SK-N-SH treated with all-trans-retinoic acid at 6 μM for 48 hours (cell line): ENCODE measurements at regions not wholly inside any gene's neighbourhood (a gene's known extent, or its start where the extent isn't known, plus 50 kb on each side); places are given as distances from the start of the nearest gene placed in this dataset.
"Not testable (repeated sequence)": the region's sequence is repeated elsewhere in the genome, so short reads cannot be mapped to it uniquely, and the experiment has no call there.

Experiments
- ATAC-seq: fragments of 200-7000 bp; cut with Tn5 transposase; 3 replicates; pipeline ENCODE4 v1.9.1; 2020; ENCODE audit warnings: mild to moderate bottlenecking, moderate library complexity
- ESRRG ChIP-seq: fragments of 250-450 bp; sonication (Bioruptor Pico); IDR thresholded peaks from 2 replicates; pipeline ENCODE4 v1.6.1; 2021; ENCODE audit warnings: mild to moderate bottlenecking
- ISL1 ChIP-seq: fragments of 250-450 bp; sonication (Bioruptor Pico); IDR thresholded peaks from 2 replicates; pipeline ENCODE4 v2.1.2; 2022; ENCODE audit warnings: mild to moderate bottlenecking, moderate library complexity
- OSR1 ChIP-seq: fragments of 250-450 bp; sonication (Bioruptor Pico); IDR thresholded peaks from 2 replicates; pipeline ENCODE4 v1.8.0; 2022; ENCODE audit warnings: moderate library complexity, mild to moderate bottlenecking, inconsistent platforms
- RARB ChIP-seq: fragments of 250-450 bp; sonication (Bioruptor Pico); IDR thresholded peaks from 2 replicates; pipeline ENCODE4 v1.8.0; 2021; ENCODE audit warnings: mild to moderate bottlenecking, moderate library complexity
- SNAI2 ChIP-seq: fragments of 250-450 bp; sonication (Bioruptor Pico); IDR thresholded peaks from 2 replicates; pipeline ENCODE4 v1.5.0; 2020; ENCODE audit warnings: mild to moderate bottlenecking, moderate library complexity
- TCF4 ChIP-seq: fragments of 250-450 bp; sonication (Bioruptor Pico); IDR thresholded peaks from 2 replicates; pipeline ENCODE4 v1.8.0; 2021; ENCODE audit warnings: mild to moderate bottlenecking, moderate library complexity, borderline replicate concordance
- TOX ChIP-seq: fragments of 250-450 bp; sonication (Bioruptor Pico); IDR thresholded peaks from 2 replicates; pipeline ENCODE4 v1.8.0; 2021; ENCODE audit warnings: mild to moderate bottlenecking, moderate library complexity, borderline replicate concordance
- ZFP30 ChIP-seq: fragments of 450-650 bp; formaldehyde crosslinking; IDR thresholded peaks from 2 replicates; pipeline ENCODE4 v1.5.0; 2022; ENCODE audit warnings: mild to moderate bottlenecking, moderate library complexity
- ZNF565 ChIP-seq: fragments of 450-650 bp; formaldehyde crosslinking; conservative IDR thresholded peaks from 2 replicates; pipeline ENCODE4 v1.5.0; 2020; ENCODE audit warnings: low read depth, mild to moderate bottlenecking, moderate library complexity
- ZNF70 ChIP-seq: fragments of 450-650 bp; formaldehyde crosslinking; IDR thresholded peaks from 2 replicates; pipeline ENCODE4 v1.5.0; 2020; ENCODE audit warnings: mild to moderate bottlenecking, moderate library complexity
- ZNF8 ChIP-seq: fragments of 450-650 bp; formaldehyde crosslinking; IDR thresholded peaks from 2 replicates; pipeline ENCODE4 v1.5.0; 2020; ENCODE audit warnings: mild to moderate bottlenecking, moderate library complexity
- TF ChIP-seq, protein P1 (sequence below): fragments of 250-450 bp; sonication (Bioruptor Pico); IDR thresholded peaks from 2 replicates; pipeline ENCODE4 v1.8.0; 2020; ENCODE audit warnings: mild to moderate bottlenecking, moderate library complexity, borderline replicate concordance
- TF ChIP-seq, protein P2 (sequence below): fragments of 250-450 bp; sonication (Bioruptor Pico); IDR thresholded peaks from 2 replicates; pipeline ENCODE4 v1.8.0; 2021; ENCODE audit warnings: low read depth, mild to moderate bottlenecking, moderate library complexity, borderline replicate concordance
- TF ChIP-seq, protein P3 (sequence below): fragments of 250-450 bp; sonication (Bioruptor Pico); IDR thresholded peaks from 2 replicates; pipeline ENCODE4 v1.5.0; 2020; ENCODE audit warnings: mild to moderate bottlenecking, moderate library complexity

- ATAC-seq = no peak
- TF ChIP-seq RARB (no peak), TOX (no peak), OSR1 (CRISPR knock-in tag) (no peak), ZNF565 (no peak), TCF4 (CRISPR knock-in tag) (no peak), ISL1 (CRISPR knock-in tag) (no peak), ZFP30 (CRISPR knock-in tag) (no peak), SNAI2 (CRISPR knock-in tag) (no peak), ZNF70 (no peak)
- TF ChIP-seq, protein P1, sequence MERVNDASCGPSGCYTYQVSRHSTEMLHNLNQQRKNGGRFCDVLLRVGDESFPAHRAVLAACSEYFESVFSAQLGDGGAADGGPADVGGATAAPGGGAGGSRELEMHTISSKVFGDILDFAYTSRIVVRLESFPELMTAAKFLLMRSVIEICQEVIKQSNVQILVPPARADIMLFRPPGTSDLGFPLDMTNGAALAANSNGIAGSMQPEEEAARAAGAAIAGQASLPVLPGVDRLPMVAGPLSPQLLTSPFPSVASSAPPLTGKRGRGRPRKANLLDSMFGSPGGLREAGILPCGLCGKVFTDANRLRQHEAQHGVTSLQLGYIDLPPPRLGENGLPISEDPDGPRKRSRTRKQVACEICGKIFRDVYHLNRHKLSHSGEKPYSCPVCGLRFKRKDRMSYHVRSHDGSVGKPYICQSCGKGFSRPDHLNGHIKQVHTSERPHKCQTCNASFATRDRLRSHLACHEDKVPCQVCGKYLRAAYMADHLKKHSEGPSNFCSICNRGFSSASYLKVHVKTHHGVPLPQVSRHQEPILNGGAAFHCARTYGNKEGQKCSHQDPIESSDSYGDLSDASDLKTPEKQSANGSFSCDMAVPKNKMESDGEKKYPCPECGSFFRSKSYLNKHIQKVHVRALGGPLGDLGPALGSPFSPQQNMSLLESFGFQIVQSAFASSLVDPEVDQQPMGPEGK (CRISPR knock-in tag) = no peak
- TF ChIP-seq, protein P2, sequence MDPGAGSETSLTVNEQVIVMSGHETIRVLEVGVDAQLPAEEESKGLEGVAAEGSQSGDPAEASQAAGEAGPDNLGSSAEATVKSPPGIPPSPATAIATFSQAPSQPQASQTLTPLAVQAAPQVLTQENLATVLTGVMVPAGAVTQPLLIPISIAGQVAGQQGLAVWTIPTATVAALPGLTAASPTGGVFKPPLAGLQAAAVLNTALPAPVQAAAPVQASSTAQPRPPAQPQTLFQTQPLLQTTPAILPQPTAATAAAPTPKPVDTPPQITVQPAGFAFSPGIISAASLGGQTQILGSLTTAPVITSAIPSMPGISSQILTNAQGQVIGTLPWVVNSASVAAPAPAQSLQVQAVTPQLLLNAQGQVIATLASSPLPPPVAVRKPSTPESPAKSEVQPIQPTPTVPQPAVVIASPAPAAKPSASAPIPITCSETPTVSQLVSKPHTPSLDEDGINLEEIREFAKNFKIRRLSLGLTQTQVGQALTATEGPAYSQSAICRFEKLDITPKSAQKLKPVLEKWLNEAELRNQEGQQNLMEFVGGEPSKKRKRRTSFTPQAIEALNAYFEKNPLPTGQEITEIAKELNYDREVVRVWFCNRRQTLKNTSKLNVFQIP (CRISPR knock-in tag) = no peak
Observed at GRCh38 chr1:182317611-182318161, 73.9 kb downstream of the GLUL start.

DNA sequence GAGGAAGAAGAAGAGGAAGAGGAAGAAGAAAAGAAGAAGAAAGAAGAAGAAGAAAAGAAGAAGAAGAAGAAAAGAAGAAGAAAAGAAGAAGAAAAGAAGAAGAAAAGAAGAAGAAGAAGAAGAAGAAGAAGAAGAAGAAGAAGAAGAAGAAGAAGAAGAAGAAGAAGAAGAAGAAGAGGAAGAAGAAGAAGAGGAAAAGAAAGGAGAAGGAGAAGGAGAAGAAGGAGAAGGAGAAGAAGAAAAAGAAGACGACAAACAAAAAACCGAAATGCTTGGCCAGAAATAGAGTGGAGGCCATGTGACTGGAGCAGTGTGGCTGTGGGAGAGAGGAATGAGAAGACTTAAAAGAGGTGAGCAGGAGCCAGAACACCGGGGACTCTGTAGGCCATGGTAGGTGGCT, 75.1 kb downstream of the GLUL start:
- ATAC-seq = not testable (repeated sequence)

- ATAC-seq = no peak
- TF ChIP-seq SNAI2 (CRISPR knock-in tag) (no peak), ZNF8 (CRISPR knock-in tag) (no peak)
Observed at GRCh38 chr1:182315167-182315556, 76.4 kb downstream of the GLUL start.

DNA sequence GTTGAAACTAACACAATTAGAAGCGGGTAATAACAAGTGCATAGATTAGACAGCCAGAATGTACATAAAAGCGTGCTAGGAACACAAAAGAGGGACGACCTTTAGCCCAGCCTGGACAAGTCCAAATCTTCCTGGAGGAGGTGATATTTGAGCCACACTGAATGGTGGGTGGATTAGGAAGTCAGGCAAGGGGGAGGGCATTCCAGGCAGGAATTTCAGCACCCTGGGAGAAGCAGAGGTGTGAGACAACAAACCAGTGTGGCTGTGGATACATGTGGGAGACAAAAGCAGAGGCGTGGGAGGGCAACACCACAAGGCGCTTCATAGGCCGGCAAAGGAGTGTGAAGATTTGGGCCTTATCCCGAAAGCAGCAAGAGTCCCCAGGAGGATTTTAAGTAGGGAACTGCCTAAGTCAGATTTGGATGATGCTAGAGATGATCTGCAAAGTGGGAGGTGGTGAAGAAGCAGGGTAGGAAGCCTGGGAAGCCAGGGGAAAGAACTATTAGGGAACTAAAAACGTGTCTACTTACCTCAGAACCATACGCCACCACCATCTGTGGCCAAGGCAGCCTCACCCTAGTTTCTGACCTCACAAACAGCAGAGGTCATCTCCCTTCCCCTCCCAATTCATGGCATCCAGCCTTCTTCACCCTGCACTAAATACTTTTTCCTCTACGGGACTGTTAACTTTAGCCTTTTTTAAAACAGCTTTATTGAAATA, 81.8 kb downstream of the GLUL start:
- TF ChIP-seq ZFP30 (CRISPR knock-in tag) (no peak), ZNF565 (no peak)
- TF ChIP-seq, protein P1 (CRISPR knock-in tag) = no peak
- no peak for ATAC-seq

GRCh38 chr1:182308826-182309225, 82.8 kb downstream of the GLUL start:
- TF ChIP-seq ISL1 (CRISPR knock-in tag) (no peak), ESRRG (CRISPR knock-in tag) (no peak)
- TF ChIP-seq, protein P3, sequence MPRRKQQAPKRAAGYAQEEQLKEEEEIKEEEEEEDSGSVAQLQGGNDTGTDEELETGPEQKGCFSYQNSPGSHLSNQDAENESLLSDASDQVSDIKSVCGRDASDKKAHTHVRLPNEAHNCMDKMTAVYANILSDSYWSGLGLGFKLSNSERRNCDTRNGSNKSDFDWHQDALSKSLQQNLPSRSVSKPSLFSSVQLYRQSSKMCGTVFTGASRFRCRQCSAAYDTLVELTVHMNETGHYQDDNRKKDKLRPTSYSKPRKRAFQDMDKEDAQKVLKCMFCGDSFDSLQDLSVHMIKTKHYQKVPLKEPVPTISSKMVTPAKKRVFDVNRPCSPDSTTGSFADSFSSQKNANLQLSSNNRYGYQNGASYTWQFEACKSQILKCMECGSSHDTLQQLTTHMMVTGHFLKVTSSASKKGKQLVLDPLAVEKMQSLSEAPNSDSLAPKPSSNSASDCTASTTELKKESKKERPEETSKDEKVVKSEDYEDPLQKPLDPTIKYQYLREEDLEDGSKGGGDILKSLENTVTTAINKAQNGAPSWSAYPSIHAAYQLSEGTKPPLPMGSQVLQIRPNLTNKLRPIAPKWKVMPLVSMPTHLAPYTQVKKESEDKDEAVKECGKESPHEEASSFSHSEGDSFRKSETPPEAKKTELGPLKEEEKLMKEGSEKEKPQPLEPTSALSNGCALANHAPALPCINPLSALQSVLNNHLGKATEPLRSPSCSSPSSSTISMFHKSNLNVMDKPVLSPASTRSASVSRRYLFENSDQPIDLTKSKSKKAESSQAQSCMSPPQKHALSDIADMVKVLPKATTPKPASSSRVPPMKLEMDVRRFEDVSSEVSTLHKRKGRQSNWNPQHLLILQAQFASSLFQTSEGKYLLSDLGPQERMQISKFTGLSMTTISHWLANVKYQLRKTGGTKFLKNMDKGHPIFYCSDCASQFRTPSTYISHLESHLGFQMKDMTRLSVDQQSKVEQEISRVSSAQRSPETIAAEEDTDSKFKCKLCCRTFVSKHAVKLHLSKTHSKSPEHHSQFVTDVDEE (CRISPR knock-in tag) = no peak
- TF ChIP-seq, all 23 proteins: peak for 0
- no peak for ATAC-seq

- not testable (repeated sequence) for ATAC-seq
Observed at GRCh38 chr1:182307486-182307885, 84.1 kb downstream of the GLUL start.
